H1 (cell line): ENCODE measurements at regions not wholly inside any gene's neighbourhood (a gene's known extent, or its start where the extent isn't known, plus 50 kb on each side); places are given as distances from the start of the nearest gene placed in this dataset.

Source experiments
- CTCF ChIA-PET: fragments of 300-600 bp; sonication (Branson Sonifier 250); formaldehyde crosslinking; loops from one replicate; lab custom pipeline; 2021; ENCODE audit not compliant: partially characterized antibody; lab: Charles Lee
- POLR2A ChIA-PET: fragments of 300-600 bp; sonication (Branson Sonifier 250); formaldehyde crosslinking; loops from one replicate; lab custom pipeline; 2021; ENCODE audit warnings: inconsistent platforms; ENCODE audit not compliant: partially characterized antibody; lab: Charles Lee
- DNase-seq, 2 experiments: peaks; one replicate each; pipeline versions ENCODE4 v3.0.0 to v3.0.0-alpha.2; 2010 to 2022; ENCODE audit warnings: low spot score in 2 of 2, low read depth in 1 of 2, mixed read lengths in 1 of 2
- FAIRE-seq: peaks from 2 replicates; lab custom pipeline; 2011; peaks lifted over from hg19 to GRCh38; lab: Jason Lieb, UNC
- H2AFZ ChIP-seq: 2 replicates; pipeline ENCODE4 v1.8.1; 2012; ENCODE audit warnings: low read length, inconsistent platforms
- H2AK5ac ChIP-seq: 2 replicates; pipeline ENCODE4 v1.6.1; 2013; ENCODE audit warnings: low read depth, low read length
- H2BK120ac ChIP-seq: replicated peaks from 2 replicates; pipeline ENCODE3; 2013; ENCODE audit warnings: low read depth, low read length, inconsistent platforms
- H2BK12ac ChIP-seq: 2 replicates; pipeline ENCODE4 v1.6.1; 2013; ENCODE audit warnings: low read depth, low read length
- H2BK15ac ChIP-seq: 2 replicates; pipeline ENCODE4 v1.6.1; 2013; ENCODE audit warnings: low read length
- H2BK20ac ChIP-seq: 2 replicates; pipeline ENCODE4 v1.6.1; 2013; ENCODE audit warnings: low read length
- H2BK5ac ChIP-seq: 2 replicates; pipeline ENCODE4 v1.6.1; 2013; ENCODE audit warnings: low read depth, low read length
- H3K14ac ChIP-seq: 2 replicates; pipeline ENCODE4 v1.6.1; 2013; ENCODE audit warnings: inconsistent platforms; ENCODE audit not compliant: insufficient read length
- H3K18ac ChIP-seq: 2 replicates; pipeline ENCODE4 v1.6.1; 2013; ENCODE audit warnings: low read length; ENCODE audit errors: extremely low read depth
- H3K23ac ChIP-seq: 2 replicates; pipeline ENCODE4 v1.6.1; 2013; ENCODE audit warnings: inconsistent platforms; ENCODE audit not compliant: insufficient read length
- H3K23me2 ChIP-seq: 2 replicates; pipeline ENCODE4 v1.6.1; 2013; ENCODE audit warnings: low read depth, low read length
- H3K27ac ChIP-seq: 2 replicates; pipeline ENCODE4 v1.6.1; 2011; ENCODE audit warnings: low read depth, low read length, inconsistent platforms
- H3K27me3 ChIP-seq, 4 experiments: replicated peaks in 1 of 4; 1 replicate in 1 of 4; 2 replicates in 3 of 4; pipeline versions ENCODE4 v1.6.1 to v1.8.1; 2011 to 2013; ENCODE audit warnings: low read length in 3 of 4, mild to moderate bottlenecking in 3 of 4, inconsistent platforms in 2 of 4, mixed read lengths in 2 of 4, moderate library complexity in 1 of 4; ENCODE audit not compliant: control insufficient read depth in 3 of 4, insufficient read depth in 3 of 4; ENCODE audit errors: extremely low read depth in 1 of 4
- H3K36me3 ChIP-seq, 4 experiments: 2 replicates each; pipeline versions ENCODE4 v1.6.1 to v1.8.1; 2011 to 2013; ENCODE audit warnings: mild to moderate bottlenecking in 4 of 4, low read length in 3 of 4, moderate library complexity in 2 of 4, control low read depth in 1 of 4, inconsistent platforms in 1 of 4; ENCODE audit not compliant: insufficient read depth in 4 of 4, control insufficient read depth in 2 of 4
- H3K4ac ChIP-seq: replicated peaks from 2 replicates; pipeline ENCODE3; 2013; ENCODE audit warnings: low read length, low read depth, mixed read lengths, inconsistent platforms; ENCODE audit not compliant: insufficient read length
- H3K4me1 ChIP-seq, 4 experiments: replicated peaks in 1 of 4; 1 replicate in 1 of 4; 2 replicates in 3 of 4; pipeline versions ENCODE4 v1.6.1 to v1.8.1; 2011 to 2013; ENCODE audit warnings: low read length in 3 of 4, inconsistent platforms in 2 of 4, mixed read lengths in 1 of 4; ENCODE audit not compliant: insufficient read depth in 4 of 4, control insufficient read depth in 3 of 4
- H3K4me2 ChIP-seq, 2 experiments: 2 replicates each; pipeline versions ENCODE4 v1.6.1 to v1.8.1; 2011 to 2013; ENCODE audit warnings: low read depth in 2 of 2, low read length in 2 of 2, control low read depth in 1 of 2, inconsistent platforms in 1 of 2, mild to moderate bottlenecking in 1 of 2; ENCODE audit not compliant: insufficient read depth in 1 of 2
- H3K4me3 ChIP-seq, 4 experiments: fragments of 200-600, 300-600 bp in 1 of 4; sonication (generic), shearing (Covaris generic), sonication (Bioruptor Twin) in 1 of 4; 2 replicates each; pipeline versions ENCODE4 v1.5.1 to v1.8.1; 2011 to 2016; ENCODE audit warnings: low read length in 4 of 4, low read depth in 3 of 4, control low read depth in 2 of 4, inconsistent platforms in 2 of 4, mild to moderate bottlenecking in 2 of 4, mixed read lengths in 1 of 4, moderate library complexity in 1 of 4; ENCODE audit not compliant: insufficient read depth in 2 of 4; ENCODE audit errors: extremely low read depth in 1 of 4
- H3K56ac ChIP-seq: replicated peaks from 2 replicates; pipeline ENCODE3; 2013; ENCODE audit warnings: low read depth, mild to moderate bottlenecking, mixed read lengths, low read length, inconsistent platforms; ENCODE audit not compliant: insufficient read length
- H3K79me1 ChIP-seq: 2 replicates; pipeline ENCODE4 v1.6.1; 2013; ENCODE audit warnings: low read depth, low read length, control low read depth
- H3K79me2 ChIP-seq, 2 experiments: 2 replicates each; pipeline versions ENCODE4 v1.6.1 to v1.8.1; 2012 to 2013; ENCODE audit warnings: low read length in 2 of 2, mild to moderate bottlenecking in 2 of 2, inconsistent platforms in 1 of 2; ENCODE audit not compliant: insufficient read depth in 2 of 2, control insufficient read depth in 1 of 2
- H3K9ac ChIP-seq, 4 experiments: replicated peaks in 1 of 4; 1 replicate in 1 of 4; 2 replicates in 3 of 4; pipeline versions ENCODE4 v1.6.1 to v1.8.1; 2011 to 2013; ENCODE audit warnings: low read depth in 3 of 4, low read length in 3 of 4, control low read depth in 2 of 4, mild to moderate bottlenecking in 2 of 4, moderate library complexity in 2 of 4, inconsistent platforms in 1 of 4; ENCODE audit errors: extremely low read depth in 1 of 4
- H3K9me3 ChIP-seq, 2 experiments: 2 replicates each; pipeline versions ENCODE4 v1.6.1 to v1.8.1; 2012 to 2013; ENCODE audit warnings: mild to moderate bottlenecking in 2 of 2, moderate library complexity in 2 of 2, control low read depth in 1 of 2, inconsistent platforms in 1 of 2, low read depth in 1 of 2, low read length in 1 of 2, mixed read lengths in 1 of 2; ENCODE audit not compliant: insufficient read depth in 2 of 2
- H4K20me1 ChIP-seq, 2 experiments: replicated peaks in 1 of 2; 2 replicates each; pipeline versions ENCODE3 to v1.8.1; 2011 to 2013; ENCODE audit warnings: inconsistent platforms in 2 of 2, low read length in 2 of 2, mild to moderate bottlenecking in 1 of 2; ENCODE audit not compliant: insufficient read depth in 2 of 2, control insufficient read depth in 1 of 2
- H4K5ac ChIP-seq: 2 replicates; pipeline ENCODE4 v1.6.1; 2013; ENCODE audit warnings: low read length, low read depth, mixed read lengths, inconsistent platforms; ENCODE audit not compliant: insufficient read length
- H4K8ac ChIP-seq: 2 replicates; pipeline ENCODE4 v1.8.0; 2013; ENCODE audit warnings: mild to moderate bottlenecking, moderate library complexity, low read length, inconsistent platforms; ENCODE audit not compliant: insufficient read depth; ENCODE audit errors: extremely low read depth
- H4K91ac ChIP-seq: replicated peaks from 2 replicates; pipeline ENCODE3; 2013; ENCODE audit warnings: low read length, mixed read lengths, inconsistent platforms; ENCODE audit not compliant: insufficient read length
- ATF2 ChIP-seq: IDR thresholded peaks from 2 replicates; pipeline ENCODE4 v1.6.1; 2012; ENCODE audit warnings: low read length, inconsistent platforms
- BCL11A ChIP-seq, 2 experiments: IDR thresholded peaks; one replicate each; pipeline ENCODE4 v1.6.1; 2011; ENCODE audit warnings: low read depth in 2 of 2, low read length in 2 of 2, mild to moderate bottlenecking in 2 of 2
- GTF2F1 ChIP-seq: IDR thresholded peaks from 2 replicates; pipeline ENCODE4 v1.6.1; 2012; ENCODE audit warnings: low read depth, low read length, improper control_type of control experiment, borderline replicate concordance
- MAFK ChIP-seq: IDR thresholded peaks from 2 replicates; pipeline ENCODE4 v1.6.1; 2012; ENCODE audit warnings: low read depth, mild to moderate bottlenecking, improper control_type of control experiment, low read length
- POLR2A ChIP-seq, 2 experiments: IDR thresholded peaks; 1 replicate in 1 of 2; 2 replicates in 1 of 2; pipeline ENCODE4 v1.6.1; 2011; ENCODE audit warnings: low read depth in 2 of 2, low read length in 2 of 2, mild to moderate bottlenecking in 2 of 2; ENCODE audit errors: control extremely low read depth in 1 of 2
- POU5F1 ChIP-seq: IDR thresholded peaks from 2 replicates; pipeline ENCODE4 v1.6.1; 2011; ENCODE audit warnings: low read depth, mild to moderate bottlenecking, low read length, moderate library complexity
- RAD21 ChIP-seq, 2 experiments: IDR thresholded peaks in 1 of 2; conservative IDR thresholded peaks in 1 of 2; 2 replicates each; pipeline ENCODE4 v1.6.1; 2011; ENCODE audit warnings: low read depth in 2 of 2, low read length in 2 of 2, improper control_type of control experiment in 1 of 2, inconsistent platforms in 1 of 2, mild to moderate bottlenecking in 1 of 2, moderate library complexity in 1 of 2
- RNF2 ChIP-seq: fragments of 200-900, 300-1000 bp; sonication (generic); IDR thresholded peaks from 2 replicates; pipeline ENCODE4 v1.7.1; 2016; ENCODE audit warnings: borderline replicate concordance, low read depth, mild to moderate bottlenecking, antibody characterized with exemption, low read length; ENCODE audit not compliant: poor library complexity, severe bottlenecking; ENCODE audit errors: missing control alignments
- SAP30 ChIP-seq: fragments of 300-600 bp; sonication (generic); IDR thresholded peaks from 2 replicates; pipeline ENCODE4 v1.7.1; 2012; ENCODE audit warnings: low read length, moderate library complexity, mild to moderate bottlenecking, inconsistent platforms; ENCODE audit not compliant: insufficient read depth, insufficient replicate concordance
- SP4 ChIP-seq: IDR thresholded peaks from 2 replicates; pipeline ENCODE4 v1.6.1; 2012; ENCODE audit warnings: low read length, inconsistent platforms
- TAF7 ChIP-seq: optimal IDR thresholded peaks from 2 replicates; pipeline ENCODE3; 2011; ENCODE audit warnings: low read depth, mild to moderate bottlenecking, inconsistent platforms, low read length, moderate library complexity, borderline replicate concordance
- WGBS, 2 experiments: shearing (Covaris generic) in 1 of 2; methylation state at CpG; one replicate each; pipeline versions ENCODE4 v1.1.6 to v1.1.7; 2013 to 2015; ENCODE audit warnings: low lambda C conversion rate in 2 of 2, mixed read lengths in 2 of 2, inconsistent platforms in 1 of 2, low coverage in 1 of 2, missing lambda C conversion rate in 1 of 2; ENCODE audit not compliant: insufficient replicate concordance in 2 of 2, insufficient coverage in 1 of 2, insufficient read length in 1 of 2; ENCODE audit errors: extremely low coverage in 1 of 2, missing lambda C conversion rate in 1 of 2; 5-methylcytosine and 5-hydroxymethylcytosine counted together
- TF ChIP-seq, protein P1 (sequence below): IDR thresholded peaks from 2 replicates; pipeline ENCODE4 v1.6.1; 2011; ENCODE audit warnings: low read depth, mild to moderate bottlenecking, low read length; ENCODE audit not compliant: insufficient read depth

- no peak overlapping the region for H3K56ac ChIP-seq
- H4K20me1 ChIP-seq = peaks cover 0 to 2% of the 10 kb centered on the region in 2 experiments
- H2BK5ac ChIP-seq = no peak overlapping the region
- no peak overlapping the region for H3K14ac ChIP-seq
- H4K5ac ChIP-seq = no peak overlapping the region
- H3K27me3 ChIP-seq = no peaks in the 10 kb centered on the region; a peak in 1 of 7 replicates
- H3K18ac ChIP-seq = no peak overlapping the region
- H3K4ac ChIP-seq = no peak overlapping the region
- no peaks in the 10 kb centered on the region for H3K4me1 ChIP-seq
- H3K23me2 ChIP-seq = no peaks in the 10 kb centered on the region
- H2BK120ac ChIP-seq = no peak overlapping the region
- no peak for DNase-seq
- 94% methylated on average over 9 of the region's 9 CpGs; no CpG with 5 or more reads in 1 of the 2 experiments for WGBS, 2 experiments
- H2AFZ ChIP-seq = no peak overlapping the region
- ChIA-PET POLR2A (no interaction called here), CTCF (no interaction called here)
- no peak overlapping the region for H4K8ac ChIP-seq
- H3K27ac ChIP-seq = no peak overlapping the region
- no peaks in the 10 kb centered on the region for H3K36me3 ChIP-seq
- peaks cover 7 to 12% of the 10 kb centered on the region in 2 experiments for H3K9me3 ChIP-seq
- H2BK20ac ChIP-seq = no peak overlapping the region
- no peak overlapping the region for H3K9ac ChIP-seq
- no peak overlapping the region for H2BK15ac ChIP-seq
- H3K4me2 ChIP-seq = no peak overlapping the region
- H3K79me2 ChIP-seq = no peaks in the 10 kb centered on the region
- no peak overlapping the region for H3K4me3 ChIP-seq
- no peak overlapping the region for H2BK12ac ChIP-seq
- H3K79me1 ChIP-seq = no peaks in the 10 kb centered on the region
- FAIRE-seq = no peak
- H4K91ac ChIP-seq = no peak overlapping the region
- H2AK5ac ChIP-seq = no peak overlapping the region
- no peak overlapping the region for H3K23ac ChIP-seq
- TF ChIP-seq SAP30 (no peak), MAFK (no peak), TAF7 (no peak), GTF2F1 (no peak), BCL11A (IDR thresholded peaks at IDR 0.05; ENCODE audit: low read depth in 2 of 2, low read length in 2 of 2) (no peak), RAD21 (IDR thresholded peaks at IDR 0.05 in 1 of 2, conservative IDR thresholded peaks at IDR 0.05 in 1 of 2; ENCODE audit: low read depth in 2 of 2, low read length in 2 of 2) (no peak), RNF2 (no peak), SP4 (no peak), POLR2A (IDR thresholded peaks at IDR 0.05; ENCODE audit: control extremely low read depth in 1 of 2, low read depth in 2 of 2, low read length in 2 of 2) (no peak), POU5F1 (no peak), ATF2 (no peak)
- TF ChIP-seq, protein P1, sequence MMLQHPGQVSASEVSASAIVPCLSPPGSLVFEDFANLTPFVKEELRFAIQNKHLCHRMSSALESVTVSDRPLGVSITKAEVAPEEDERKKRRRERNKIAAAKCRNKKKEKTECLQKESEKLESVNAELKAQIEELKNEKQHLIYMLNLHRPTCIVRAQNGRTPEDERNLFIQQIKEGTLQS = no peak
Observed at GRCh38 chr7:156062286-156062685, 250.0 kb upstream of the SHH start.
